ENCODE measurements at regions not wholly inside any gene's neighbourhood (a gene's known extent, or its start where the extent isn't known, plus 50 kb on each side); places are given as distances from the start of the nearest gene placed in this dataset.

- Histone ChIP-seq H3K27me3 (replicated peaks) (peaks cover 21% of the 10 kb centered on the region), H3K4me1 (replicated peaks) (peaks cover 6% of the 10 kb centered on the region), H3K9me3 (replicated peaks) (no peaks in the 10 kb centered on the region), H3K27ac (no peak overlapping the region), H3K36me3 (no peaks in the 10 kb centered on the region), H3K4me3 (no peak overlapping the region)
- DNase-seq (ENCODE audit: low read depth in 1 of 2, low spot score in 2 of 2), result no peak
Observed at GRCh38 chr10:44056206-44056605, 328.7 kb downstream of the CXCL12 start.

- Histone ChIP-seq H3K4me1 (replicated peaks) (peaks cover 6% of the 10 kb centered on the region), H3K4me3 (no peak overlapping the region), H3K27me3 (replicated peaks) (peaks cover 21% of the 10 kb centered on the region), H3K36me3 (no peaks in the 10 kb centered on the region), H3K27ac (no peak overlapping the region), H3K9me3 (replicated peaks) (no peaks in the 10 kb centered on the region)
- no peak for DNase-seq (ENCODE audit: low read depth in 1 of 2, low spot score in 2 of 2)
Observed at GRCh38 chr10:44054046-44054445, 330.9 kb downstream of the CXCL12 start.

- H3K36me3 ChIP-seq, result no peaks in the 10 kb centered on the region
- no peak overlapping the region for H3K27ac ChIP-seq
- DNase-seq (ENCODE audit: low read depth in 1 of 2, low spot score in 2 of 2), result no peak
- H3K27me3 ChIP-seq (replicated peaks), result peaks cover 21% of the 10 kb centered on the region
- H3K9me3 ChIP-seq (replicated peaks), result no peaks in the 10 kb centered on the region
- no peak overlapping the region for H3K4me3 ChIP-seq
- peaks cover 6% of the 10 kb centered on the region for H3K4me1 ChIP-seq (replicated peaks)
Observed at GRCh38 chr10:44053391-44053790, 331.5 kb downstream of the CXCL12 start.

- peaks cover 8% of the 10 kb centered on the region for H3K4me1 ChIP-seq (replicated peaks)
- DNase-seq (ENCODE audit: low read depth in 1 of 2, low spot score in 2 of 2), result peak in 1 of 2 experiments; percentile 16
- H3K27me3 ChIP-seq (replicated peaks), result peaks cover 17% of the 10 kb centered on the region
- H3K4me3 ChIP-seq, result no peak overlapping the region
- no peaks in the 10 kb centered on the region for H3K9me3 ChIP-seq (replicated peaks)
- no peaks in the 10 kb centered on the region for H3K36me3 ChIP-seq
- no peak overlapping the region for H3K27ac ChIP-seq
Observed at GRCh38 chr10:44051584-44052385, 333.1 kb downstream of the CXCL12 start.

- Histone ChIP-seq H3K4me3 (no peak overlapping the region), H3K4me1 (replicated peaks) (peaks cover 15% of the 10 kb centered on the region), H3K36me3 (no peaks in the 10 kb centered on the region), H3K27ac (no peak overlapping the region), H3K27me3 (replicated peaks) (peaks cover 10% of the 10 kb centered on the region), H3K9me3 (replicated peaks) (no peaks in the 10 kb centered on the region)
- no peak for DNase-seq (ENCODE audit: low read depth in 1 of 2, low spot score in 2 of 2)
Observed at GRCh38 chr10:44051091-44051490, 333.8 kb downstream of the CXCL12 start.

- H3K4me1 ChIP-seq (replicated peaks), result peaks cover 16% of the 10 kb centered on the region
- no peak overlapping the region for H3K4me3 ChIP-seq
- H3K36me3 ChIP-seq, result no peaks in the 10 kb centered on the region
- no peaks in the 10 kb centered on the region for H3K9me3 ChIP-seq (replicated peaks)
- no peak for DNase-seq (ENCODE audit: low read depth in 1 of 2, low spot score in 2 of 2)
- no peak overlapping the region for H3K27ac ChIP-seq
- H3K27me3 ChIP-seq (replicated peaks), result peaks cover 5% of the 10 kb centered on the region; the same call in 1 of the 2 replicates
Observed at GRCh38 chr10:44049301-44050015, 335.4 kb downstream of the CXCL12 start.

- H3K4me1 ChIP-seq (replicated peaks), result peaks cover 16% of the 10 kb centered on the region
- H3K4me3 ChIP-seq, result no peak overlapping the region
- no peaks in the 10 kb centered on the region for H3K9me3 ChIP-seq (replicated peaks)
- no peak for DNase-seq (ENCODE audit: low read depth in 1 of 2, low spot score in 2 of 2)
- H3K27me3 ChIP-seq (replicated peaks), result peaks cover 5% of the 10 kb centered on the region; the same call in 1 of the 2 replicates
- H3K27ac ChIP-seq, result no peak overlapping the region
- H3K36me3 ChIP-seq, result no peaks in the 10 kb centered on the region
Observed at GRCh38 chr10:44047361-44047760, 337.5 kb downstream of the CXCL12 start.

GRCh38 chr10:44046605-44047004 lies 338.3 kb downstream of the CXCL12 start:
- Histone ChIP-seq H3K4me1 (replicated peaks) (peaks cover 11% of the 10 kb centered on the region), H3K27me3 (replicated peaks) (peaks cover 5% of the 10 kb centered on the region; the same call in 1 of the 2 replicates), H3K36me3 (no peaks in the 10 kb centered on the region), H3K4me3 (no peak overlapping the region), H3K27ac (no peak overlapping the region), H3K9me3 (replicated peaks) (no peaks in the 10 kb centered on the region)
- peak in 1 of 2 experiments; percentile 43 for DNase-seq (ENCODE audit: low read depth in 1 of 2, low spot score in 2 of 2)

GRCh38 chr10:44045020-44045419 lies 339.9 kb downstream of the CXCL12 start:
- Histone ChIP-seq H3K36me3 (no peaks in the 10 kb centered on the region), H3K4me3 (no peak overlapping the region), H3K4me1 (replicated peaks) (peaks cover 10% of the 10 kb centered on the region), H3K27me3 (replicated peaks) (peaks cover 5% of the 10 kb centered on the region; the same call in 1 of the 2 replicates), H3K27ac (no peak overlapping the region), H3K9me3 (replicated peaks) (no peaks in the 10 kb centered on the region)
- no peak for DNase-seq (ENCODE audit: low read depth in 1 of 2, low spot score in 2 of 2)

- H3K4me3 ChIP-seq, result no peak overlapping the region
- H3K36me3 ChIP-seq, result no peaks in the 10 kb centered on the region
- H3K9me3 ChIP-seq (replicated peaks), result no peaks in the 10 kb centered on the region
- no peak for DNase-seq (ENCODE audit: low read depth in 1 of 2, low spot score in 2 of 2)
- H3K27ac ChIP-seq, result no peak overlapping the region
- H3K4me1 ChIP-seq (replicated peaks), result peaks cover 10% of the 10 kb centered on the region
- H3K27me3 ChIP-seq (replicated peaks), result peaks cover 5% of the 10 kb centered on the region; the same call in 1 of the 2 replicates
Observed at GRCh38 chr10:44044549-44044948, 340.3 kb downstream of the CXCL12 start.

GRCh38 chr10:44043646-44044375 lies 341.1 kb downstream of the CXCL12 start:
- no peaks in the 10 kb centered on the region for H3K36me3 ChIP-seq
- H3K4me3 ChIP-seq, result no peak overlapping the region
- H3K9me3 ChIP-seq (replicated peaks), result no peaks in the 10 kb centered on the region
- no peak for DNase-seq (ENCODE audit: low read depth in 1 of 2, low spot score in 2 of 2)
- H3K27me3 ChIP-seq (replicated peaks), result peaks cover 5% of the 10 kb centered on the region; the same call in 1 of the 2 replicates
- peaks cover 10% of the 10 kb centered on the region for H3K4me1 ChIP-seq (replicated peaks)
- no peak overlapping the region for H3K27ac ChIP-seq

- peaks cover 5% of the 10 kb centered on the region; the same call in 1 of the 2 replicates for H3K27me3 ChIP-seq (replicated peaks)
- peaks cover 10% of the 10 kb centered on the region for H3K4me1 ChIP-seq (replicated peaks)
- no peaks in the 10 kb centered on the region for H3K9me3 ChIP-seq (replicated peaks)
- DNase-seq (ENCODE audit: low read depth in 1 of 2, low spot score in 2 of 2), result no peak
- no peak overlapping the region for H3K27ac ChIP-seq
- H3K36me3 ChIP-seq, result no peaks in the 10 kb centered on the region
- no peak overlapping the region for H3K4me3 ChIP-seq
Observed at GRCh38 chr10:44042926-44043602, 341.8 kb downstream of the CXCL12 start.

GRCh38 chr10:44042075-44042770 lies 342.7 kb downstream of the CXCL12 start:
- no peak for DNase-seq (ENCODE audit: low read depth in 1 of 2, low spot score in 2 of 2)
- Histone ChIP-seq H3K4me1 (replicated peaks) (peaks cover 10% of the 10 kb centered on the region), H3K4me3 (no peak overlapping the region), H3K9me3 (replicated peaks) (no peaks in the 10 kb centered on the region), H3K27me3 (replicated peaks) (peaks cover 5% of the 10 kb centered on the region; the same call in 1 of the 2 replicates), H3K36me3 (no peaks in the 10 kb centered on the region), H3K27ac (no peak overlapping the region)

Data from SJSA1 (cell line).